BE2C (cell line): ENCODE measurements at regions not wholly inside any gene's neighbourhood (a gene's known extent, or its start where the extent isn't known, plus 50 kb on each side); places are given as distances from the start of the nearest gene placed in this dataset.

Experiments
- DNase-seq: peaks from one replicate; pipeline ENCODE4 v3.0.0-alpha.2; 2020
- H3K27me3 ChIP-seq: fragments of 250-450 bp; sonication (Bioruptor Pico); 2 replicates; pipeline ENCODE4 v1.5.1; 2020; ENCODE audit warnings: mild to moderate bottlenecking
- H3K36me3 ChIP-seq: fragments of 250-450 bp; sonication (Bioruptor Pico); 2 replicates; pipeline ENCODE4 v1.5.1; 2020; ENCODE audit warnings: mild to moderate bottlenecking
- H3K4me1 ChIP-seq: fragments of 250-450 bp; sonication (Bioruptor Pico); 2 replicates; pipeline ENCODE4 v1.5.1; 2020
- H3K4me3 ChIP-seq: 2 replicates; pipeline ENCODE4 v1.5.1; 2011; ENCODE audit warnings: low read depth, low read length
- H3K9me3 ChIP-seq: fragments of 250-450 bp; sonication (Bioruptor Pico); 2 replicates; pipeline ENCODE4 v1.5.1; 2020
- TF ChIP-seq, protein P1 (sequence below): IDR thresholded peaks from 2 replicates; pipeline ENCODE4 v1.5.1; 2012; ENCODE audit warnings: mild to moderate bottlenecking, low read depth, low read length

DNA sequence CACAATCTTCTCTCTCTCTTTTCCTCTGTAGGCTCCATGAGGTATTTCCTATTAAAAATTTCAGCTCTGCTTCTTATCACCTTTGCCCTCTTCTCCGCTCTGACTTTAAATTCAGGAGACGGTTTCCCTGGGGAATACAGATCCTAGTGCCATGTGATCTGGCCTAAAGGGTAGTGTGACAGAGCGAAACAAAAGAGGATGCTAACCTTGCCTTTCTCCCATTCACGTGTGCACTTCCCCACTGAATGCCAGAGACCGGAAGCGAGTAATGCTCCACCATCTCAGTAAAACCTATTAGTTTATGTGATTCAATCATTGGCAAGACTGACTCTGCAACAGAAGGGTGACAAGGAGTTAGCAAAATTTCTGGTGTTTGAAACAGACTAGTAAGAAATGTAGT is 358.3 kb downstream of the ZNF521 start:
- no peak overlapping the region for H3K4me3 ChIP-seq
- TF ChIP-seq, protein P1, sequence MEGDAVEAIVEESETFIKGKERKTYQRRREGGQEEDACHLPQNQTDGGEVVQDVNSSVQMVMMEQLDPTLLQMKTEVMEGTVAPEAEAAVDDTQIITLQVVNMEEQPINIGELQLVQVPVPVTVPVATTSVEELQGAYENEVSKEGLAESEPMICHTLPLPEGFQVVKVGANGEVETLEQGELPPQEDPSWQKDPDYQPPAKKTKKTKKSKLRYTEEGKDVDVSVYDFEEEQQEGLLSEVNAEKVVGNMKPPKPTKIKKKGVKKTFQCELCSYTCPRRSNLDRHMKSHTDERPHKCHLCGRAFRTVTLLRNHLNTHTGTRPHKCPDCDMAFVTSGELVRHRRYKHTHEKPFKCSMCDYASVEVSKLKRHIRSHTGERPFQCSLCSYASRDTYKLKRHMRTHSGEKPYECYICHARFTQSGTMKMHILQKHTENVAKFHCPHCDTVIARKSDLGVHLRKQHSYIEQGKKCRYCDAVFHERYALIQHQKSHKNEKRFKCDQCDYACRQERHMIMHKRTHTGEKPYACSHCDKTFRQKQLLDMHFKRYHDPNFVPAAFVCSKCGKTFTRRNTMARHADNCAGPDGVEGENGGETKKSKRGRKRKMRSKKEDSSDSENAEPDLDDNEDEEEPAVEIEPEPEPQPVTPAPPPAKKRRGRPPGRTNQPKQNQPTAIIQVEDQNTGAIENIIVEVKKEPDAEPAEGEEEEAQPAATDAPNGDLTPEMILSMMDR, result no peak
- H3K4me1 ChIP-seq, result no peaks in the 10 kb centered on the region
- H3K36me3 ChIP-seq, result no peaks in the 10 kb centered on the region
- no peaks in the 10 kb centered on the region for H3K27me3 ChIP-seq
- H3K9me3 ChIP-seq, result no peaks in the 10 kb centered on the region
- no peak for DNase-seq

DNA sequence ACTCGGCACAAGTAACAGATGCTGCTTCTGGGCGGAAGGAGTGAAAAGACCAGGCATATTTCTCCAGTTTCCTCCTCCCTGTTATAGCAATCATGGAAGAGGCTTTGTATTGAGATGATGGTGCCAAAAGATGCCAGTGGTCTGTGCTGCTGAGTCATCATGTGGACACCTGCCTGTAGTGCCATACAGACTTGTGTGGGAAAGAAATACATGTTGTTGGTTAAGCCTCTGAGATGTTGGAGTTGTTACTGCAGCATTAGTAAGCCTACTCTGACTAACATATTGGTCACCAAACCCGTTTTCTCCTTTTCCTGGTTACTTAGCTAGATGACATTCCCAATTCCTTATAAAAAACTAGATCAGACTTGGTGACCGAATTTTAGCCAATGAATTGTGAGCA is 356.9 kb downstream of the ZNF521 start:
- Histone ChIP-seq H3K27me3 (no peaks in the 10 kb centered on the region), H3K9me3 (no peaks in the 10 kb centered on the region), H3K36me3 (no peaks in the 10 kb centered on the region), H3K4me3 (no peak overlapping the region), H3K4me1 (no peaks in the 10 kb centered on the region)
- TF ChIP-seq, protein P1, result no peak
- DNase-seq, result no peak

DNA sequence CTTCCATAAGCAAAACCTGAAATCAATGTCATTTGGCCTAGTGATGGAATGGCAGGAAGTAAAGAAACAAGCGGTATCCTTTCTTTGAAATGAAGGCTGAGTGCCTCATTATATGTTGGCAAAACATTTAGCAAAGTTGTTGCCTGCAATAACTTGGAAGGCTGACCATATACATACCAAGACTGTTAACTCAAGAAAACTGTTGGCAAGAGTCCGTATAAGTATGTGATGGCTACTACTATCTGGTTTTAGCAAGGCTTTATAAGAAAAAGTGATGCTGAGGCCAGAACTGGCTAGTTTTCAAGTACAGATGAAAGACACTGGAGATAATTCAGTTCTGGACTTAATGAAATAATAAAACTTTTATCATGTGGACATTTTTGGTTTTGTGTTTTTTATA is 356.2 kb downstream of the ZNF521 start:
- Histone ChIP-seq H3K27me3 (no peaks in the 10 kb centered on the region), H3K4me1 (no peaks in the 10 kb centered on the region), H3K9me3 (no peaks in the 10 kb centered on the region), H3K36me3 (no peaks in the 10 kb centered on the region), H3K4me3 (no peak overlapping the region)
- TF ChIP-seq, protein P1, result no peak
- no peak for DNase-seq

DNA sequence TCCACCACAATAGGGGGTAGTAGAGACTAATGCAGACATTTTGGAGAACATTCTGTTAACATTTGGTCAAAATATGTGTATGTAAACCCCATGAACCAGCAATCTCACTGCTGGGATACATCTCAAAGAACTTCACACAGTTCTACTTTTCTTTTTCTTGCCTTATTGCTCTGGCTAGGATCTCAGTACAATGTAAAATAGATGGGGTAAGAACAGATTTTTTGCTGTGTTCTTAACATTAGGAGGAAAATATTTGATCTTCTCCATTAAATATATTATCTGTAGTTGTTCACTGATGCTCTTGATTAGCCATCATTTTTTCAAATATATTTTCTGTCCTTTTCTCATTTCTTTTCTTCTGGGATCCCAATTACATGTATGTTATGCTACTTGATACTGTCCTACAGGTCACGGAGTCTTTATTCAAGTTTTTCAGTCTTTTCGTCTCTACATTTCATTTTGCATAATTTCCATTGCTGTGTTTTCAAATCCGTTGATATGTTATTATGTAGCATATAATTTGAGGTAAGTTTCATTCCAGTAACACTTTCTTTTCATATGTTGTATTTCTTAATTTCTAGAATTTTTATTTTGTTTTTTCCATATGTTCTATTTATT is 352.2 kb downstream of the ZNF521 start:
- Histone ChIP-seq H3K9me3 (no peaks in the 10 kb centered on the region), H3K27me3 (no peaks in the 10 kb centered on the region), H3K4me1 (no peaks in the 10 kb centered on the region), H3K4me3 (no peak overlapping the region), H3K36me3 (no peaks in the 10 kb centered on the region)
- TF ChIP-seq, protein P1, result no peak
- no peak for DNase-seq

DNA sequence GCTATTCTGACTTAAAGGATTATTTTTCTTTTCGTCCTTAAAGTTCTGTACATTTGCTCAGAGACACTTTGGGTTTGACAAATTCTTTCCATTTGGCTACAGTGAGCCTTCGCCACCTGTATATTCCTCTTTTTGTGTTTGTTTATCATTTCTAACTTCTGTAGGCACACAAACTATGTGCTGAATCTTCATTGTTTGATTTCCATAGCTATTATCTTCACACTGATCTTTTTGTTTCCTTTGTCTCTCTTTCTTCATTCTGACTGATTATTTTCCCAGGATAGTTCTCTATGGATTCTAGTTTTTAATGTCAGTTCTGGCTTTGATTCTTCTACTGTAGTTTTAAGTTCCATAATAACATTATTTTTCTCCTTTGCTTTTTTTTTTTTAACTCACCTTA is 350.2 kb downstream of the ZNF521 start:
- TF ChIP-seq, protein P1, result no peak
- Histone ChIP-seq H3K27me3 (no peaks in the 10 kb centered on the region), H3K36me3 (no peaks in the 10 kb centered on the region), H3K9me3 (no peaks in the 10 kb centered on the region), H3K4me1 (no peaks in the 10 kb centered on the region), H3K4me3 (no peak overlapping the region)
- no peak for DNase-seq

DNA sequence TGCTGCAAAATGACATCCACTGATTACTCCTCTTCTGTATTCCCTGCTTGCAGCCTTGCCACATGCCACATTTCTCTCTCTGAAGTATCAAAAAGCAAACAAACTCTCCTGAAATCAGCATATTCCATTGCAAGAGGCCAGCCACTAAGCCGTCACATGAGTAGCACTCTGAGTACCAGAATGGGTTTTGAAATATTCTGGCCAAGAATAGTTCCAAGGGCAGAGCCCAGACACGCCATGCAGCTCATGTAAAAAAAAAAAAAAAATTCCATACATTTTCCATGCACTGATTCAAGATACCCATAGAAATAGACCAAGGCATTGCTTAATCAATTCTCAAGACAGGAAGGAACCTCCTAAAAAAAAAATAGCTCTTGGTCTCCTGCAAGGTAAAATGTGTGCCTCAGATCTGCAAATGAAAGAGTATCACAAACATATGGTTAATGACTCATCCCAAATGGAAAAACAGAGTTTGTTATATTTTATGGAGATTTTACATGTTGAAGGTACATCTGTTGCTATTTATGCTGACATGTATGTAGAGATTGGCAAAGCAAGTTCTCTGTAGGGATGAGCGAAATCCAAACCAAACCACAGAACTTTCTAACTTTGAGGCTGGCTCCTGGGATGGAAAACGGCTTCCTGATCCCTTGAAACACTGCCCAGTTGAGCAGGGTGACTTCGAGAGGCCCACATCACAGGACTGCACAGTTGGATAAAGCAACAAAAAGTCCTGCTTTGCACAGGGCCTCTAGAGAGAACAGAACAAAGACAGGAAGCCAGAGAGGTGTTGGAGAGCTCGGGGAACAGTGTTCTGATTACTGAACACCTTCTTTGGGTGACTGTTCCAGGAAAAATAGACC is 346.2 kb downstream of the ZNF521 start:
- DNase-seq, result no peak
- no peaks in the 10 kb centered on the region for H3K36me3 ChIP-seq
- no peaks in the 10 kb centered on the region for H3K4me1 ChIP-seq
- H3K9me3 ChIP-seq, result no peaks in the 10 kb centered on the region
- TF ChIP-seq, protein P1, result no peak
- H3K27me3 ChIP-seq, result no peaks in the 10 kb centered on the region
- H3K4me3 ChIP-seq, result no peak overlapping the region
